Smooth muscle cell (in vitro differentiated cells): ENCODE measurements at regions not wholly inside any gene's neighbourhood (a gene's known extent, or its start where the extent isn't known, plus 50 kb on each side); places are given as distances from the start of the nearest gene placed in this dataset.

Source experiments
- DNase-seq: peaks from one replicate; lab custom pipeline; 2025; ENCODE audit not compliant: unreplicated experiment; lab: John Stamatoyannopoulos, UW
- H2AFZ ChIP-seq: fragments of 200-600 bp; sonication (generic); 2 replicates; pipeline ENCODE4 v1.6.0; 2016; ENCODE audit warnings: antibody characterized with exemption, low read depth, mild to moderate bottlenecking
- H3F3A ChIP-seq: fragments of 200-600 bp; sonication (generic); 2 replicates; pipeline ENCODE4 v1.6.0; 2017; ENCODE audit warnings: antibody characterized with exemption, low read depth
- H3K27ac ChIP-seq: fragments of 200-600 bp; sonication (generic); 2 replicates; pipeline ENCODE4 v1.5.1; 2016; ENCODE audit warnings: low read depth, mild to moderate bottlenecking
- H3K27me3 ChIP-seq: fragments of 200-600 bp; sonication (generic); 2 replicates; pipeline ENCODE4 v1.6.1; 2016; ENCODE audit warnings: low read depth, mild to moderate bottlenecking
- H3K36me3 ChIP-seq: fragments of 200-600 bp; sonication (generic); 2 replicates; pipeline ENCODE4 v1.5.1; 2016; ENCODE audit warnings: low read depth
- H3K4me1 ChIP-seq: fragments of 200-600 bp; sonication (generic); 2 replicates; pipeline ENCODE4 v1.5.1; 2016; ENCODE audit warnings: low read depth
- H3K4me2 ChIP-seq: fragments of 200-600 bp; sonication (generic); 2 replicates; pipeline ENCODE4 v1.6.0; 2016; ENCODE audit warnings: mild to moderate bottlenecking
- H3K4me3 ChIP-seq: fragments of 200-600 bp; sonication (generic); 2 replicates; pipeline ENCODE4 v1.5.1; 2016; ENCODE audit warnings: mild to moderate bottlenecking
- H3K79me2 ChIP-seq: fragments of 200-600 bp; sonication (generic); 2 replicates; pipeline ENCODE4 v1.6.0; 2016; ENCODE audit warnings: low read depth, mild to moderate bottlenecking
- H3K9ac ChIP-seq: fragments of 200-600 bp; sonication (generic); 2 replicates; pipeline ENCODE4 v1.6.0; 2016; ENCODE audit warnings: low read depth
- H3K9me3 ChIP-seq: fragments of 200-600 bp; sonication (generic); replicated peaks from 2 replicates; pipeline ENCODE4 v1.5.1; 2016; ENCODE audit warnings: low read depth
- H4K20me1 ChIP-seq: fragments of 200-600 bp; sonication (generic); 2 replicates; pipeline ENCODE4 v1.6.0; 2016; ENCODE audit warnings: low read depth
- WGBS: methylation state at CpG from one replicate; pipeline ENCODE4 v1.1.7; 2016; ENCODE audit warnings: low lambda C conversion rate; 5-methylcytosine and 5-hydroxymethylcytosine counted together
- TF ChIP-seq, protein P1 (sequence below): fragments of 200-600 bp; sonication (generic); IDR thresholded peaks from 2 replicates; pipeline ENCODE4 v1.5.1; 2017; ENCODE audit warnings: borderline replicate concordance, mild to moderate bottlenecking, antibody characterized with exemption; ENCODE audit not compliant: insufficient read depth, poor library complexity, severe bottlenecking

DNA sequence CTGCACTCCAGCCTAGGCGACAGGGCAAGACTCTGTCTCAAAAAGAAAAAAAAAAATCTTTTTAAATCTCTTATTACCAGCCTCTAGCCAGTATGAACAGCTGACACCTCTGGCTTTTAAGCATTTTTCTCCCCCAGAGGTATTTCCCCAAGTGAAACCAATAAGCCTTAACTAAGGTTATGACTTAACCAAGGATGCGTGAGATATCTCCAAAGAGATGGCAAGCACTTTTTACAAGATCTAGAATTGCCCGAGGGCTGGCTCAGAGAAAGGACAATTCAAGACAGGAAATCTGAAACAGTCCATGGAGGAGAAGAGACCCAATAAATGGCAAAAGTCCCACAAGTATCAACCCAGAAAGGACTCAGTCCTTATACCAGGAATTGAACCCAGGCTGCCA, 362.1 kb downstream of the FOXO1 start:
- no peak overlapping the region for H3K4me3 ChIP-seq

GRCh38 chr13:40306817-40307216, 359.6 kb downstream of the FOXO1 start:
- no peaks in the 10 kb centered on the region for H3K79me2 ChIP-seq
- H2AFZ ChIP-seq: no peak overlapping the region

More for the DNA sequence above, 362.1 kb downstream of the FOXO1 start:
- Histone ChIP-seq H3K79me2 (no peaks in the 10 kb centered on the region), H4K20me1 (no peaks in the 10 kb centered on the region), H3K9ac (no peak overlapping the region), H3K27me3 (no peaks in the 10 kb centered on the region), H2AFZ (no peak overlapping the region), H3K9me3 (no peaks in the 10 kb centered on the region), H3K4me1 (no peaks in the 10 kb centered on the region), H3F3A (no peaks in the 10 kb centered on the region), H3K4me2 (no peak overlapping the region), H3K36me3 (no peaks in the 10 kb centered on the region), H3K27ac (no peak overlapping the region)
- TF ChIP-seq, protein P1, sequence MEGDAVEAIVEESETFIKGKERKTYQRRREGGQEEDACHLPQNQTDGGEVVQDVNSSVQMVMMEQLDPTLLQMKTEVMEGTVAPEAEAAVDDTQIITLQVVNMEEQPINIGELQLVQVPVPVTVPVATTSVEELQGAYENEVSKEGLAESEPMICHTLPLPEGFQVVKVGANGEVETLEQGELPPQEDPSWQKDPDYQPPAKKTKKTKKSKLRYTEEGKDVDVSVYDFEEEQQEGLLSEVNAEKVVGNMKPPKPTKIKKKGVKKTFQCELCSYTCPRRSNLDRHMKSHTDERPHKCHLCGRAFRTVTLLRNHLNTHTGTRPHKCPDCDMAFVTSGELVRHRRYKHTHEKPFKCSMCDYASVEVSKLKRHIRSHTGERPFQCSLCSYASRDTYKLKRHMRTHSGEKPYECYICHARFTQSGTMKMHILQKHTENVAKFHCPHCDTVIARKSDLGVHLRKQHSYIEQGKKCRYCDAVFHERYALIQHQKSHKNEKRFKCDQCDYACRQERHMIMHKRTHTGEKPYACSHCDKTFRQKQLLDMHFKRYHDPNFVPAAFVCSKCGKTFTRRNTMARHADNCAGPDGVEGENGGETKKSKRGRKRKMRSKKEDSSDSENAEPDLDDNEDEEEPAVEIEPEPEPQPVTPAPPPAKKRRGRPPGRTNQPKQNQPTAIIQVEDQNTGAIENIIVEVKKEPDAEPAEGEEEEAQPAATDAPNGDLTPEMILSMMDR: no peak
- no peak for DNase-seq
- 69% methylated on average over 3 of the region's 3 CpGs for WGBS

GRCh38 chr13:40309881-40310280, 356.6 kb downstream of the FOXO1 start:
- Histone ChIP-seq H2AFZ (no peak overlapping the region), H3K36me3 (no peaks in the 10 kb centered on the region), H3K79me2 (no peaks in the 10 kb centered on the region), H3K4me1 (no peaks in the 10 kb centered on the region), H4K20me1 (no peaks in the 10 kb centered on the region), H3K9ac (no peak overlapping the region), H3K27ac (no peak overlapping the region), H3F3A (no peaks in the 10 kb centered on the region), H3K9me3 (no peaks in the 10 kb centered on the region), H3K4me3 (no peak overlapping the region), H3K27me3 (no peaks in the 10 kb centered on the region), H3K4me2 (no peak overlapping the region)
- WGBS: 67% methylated on average over 3 of the region's 3 CpGs
- no peak for DNase-seq
- TF ChIP-seq, protein P1: no peak

More at GRCh38 chr13:40306817-40307216, 359.6 kb downstream of the FOXO1 start:
- no peaks in the 10 kb centered on the region for H3K36me3 ChIP-seq
- no peak overlapping the region for H3K27ac ChIP-seq
- 96% methylated on average over 2 of the region's 2 CpGs for WGBS
- no peaks in the 10 kb centered on the region for H3K4me1 ChIP-seq
- no peak overlapping the region for H3K4me2 ChIP-seq
- TF ChIP-seq, protein P1: no peak
- H3F3A ChIP-seq: no peaks in the 10 kb centered on the region
- H4K20me1 ChIP-seq: no peaks in the 10 kb centered on the region
- no peaks in the 10 kb centered on the region for H3K27me3 ChIP-seq
- no peak for DNase-seq
- H3K9ac ChIP-seq: no peak overlapping the region
- no peaks in the 10 kb centered on the region for H3K9me3 ChIP-seq
- H3K4me3 ChIP-seq: no peak overlapping the region

DNA sequence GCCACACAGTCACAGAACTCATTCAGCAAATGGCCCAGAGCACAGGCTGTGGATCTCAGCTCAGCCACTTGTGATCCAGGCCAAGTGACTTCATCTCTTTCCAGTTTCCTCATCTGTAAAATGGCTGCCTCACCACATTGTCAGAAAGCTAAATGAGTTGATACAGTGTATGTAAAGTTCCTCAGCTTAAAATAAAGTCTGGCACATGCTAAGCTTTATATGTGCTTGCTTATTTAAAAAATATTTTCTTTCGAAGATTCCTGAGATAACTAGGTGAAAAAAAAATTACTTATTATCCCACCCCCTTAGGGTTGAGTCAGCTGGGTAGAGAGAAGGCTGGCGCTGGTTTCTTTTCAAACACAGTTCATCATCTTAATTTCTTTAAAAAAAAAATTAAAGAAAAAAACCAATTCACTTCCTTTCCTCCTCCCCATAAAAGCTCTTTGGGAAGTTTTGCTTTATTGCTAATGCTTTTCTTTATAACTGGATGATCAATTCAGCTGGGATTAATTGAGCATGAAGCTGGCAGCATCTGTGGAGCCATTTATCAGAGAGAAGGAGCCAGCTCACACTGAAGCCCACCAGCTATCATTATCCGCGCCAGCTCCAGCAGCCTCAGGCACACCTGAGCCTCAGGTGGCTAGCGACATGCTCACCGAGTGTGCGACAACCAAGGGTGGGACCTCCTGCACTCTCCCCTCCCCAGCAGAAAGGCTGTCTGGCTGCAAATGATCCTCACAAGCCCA, 354.9 kb downstream of the FOXO1 start:
- H3K79me2 ChIP-seq: no peaks in the 10 kb centered on the region
- no peaks in the 10 kb centered on the region for H3F3A ChIP-seq
- H3K27me3 ChIP-seq: no peaks in the 10 kb centered on the region
- TF ChIP-seq, protein P1: no peak
- no peak overlapping the region for H3K4me3 ChIP-seq
- H4K20me1 ChIP-seq: no peaks in the 10 kb centered on the region
- no peaks in the 10 kb centered on the region for H3K36me3 ChIP-seq
- no peak for DNase-seq
- H3K9ac ChIP-seq: no peak overlapping the region
- no peak overlapping the region for H2AFZ ChIP-seq
- no peaks in the 10 kb centered on the region for H3K4me1 ChIP-seq
- WGBS: 98% methylated on average over 7 of the region's 7 CpGs
- H3K4me2 ChIP-seq: no peak overlapping the region
- no peaks in the 10 kb centered on the region for H3K9me3 ChIP-seq
- no peak overlapping the region for H3K27ac ChIP-seq
